Cardiac muscle cell (in vitro differentiated cells and primary cell): ENCODE measurements at regions not wholly inside any gene's neighbourhood (a gene's known extent, or its start where the extent isn't known, plus 50 kb on each side); places are given as distances from the start of the nearest gene placed in this dataset.
"Not testable (repeated sequence)": the region's sequence is repeated elsewhere in the genome, so short reads cannot be mapped to it uniquely, and the experiment has no call there.

Source experiments
- DNase-seq, 2 donors: peaks; one replicate each; pipeline versions ENCODE4 v3.0.0 to v3.0.0-alpha.2; 2010 to 2017; ENCODE audit warnings: low read depth in 1 of 2, low spot score in 1 of 2
- H3K27ac ChIP-seq: fragments of 200-600 bp; sonication (generic); 2 replicates; pipeline ENCODE4 v1.5.1; 2016
- H3K27me3 ChIP-seq: fragments of 200-600 bp; sonication (generic); 2 replicates; pipeline ENCODE4 v1.6.0; 2016; ENCODE audit warnings: control low read depth
- H3K36me3 ChIP-seq: fragments of 200-600 bp; sonication (generic); 2 replicates; pipeline ENCODE4 v1.5.1; 2016; ENCODE audit warnings: control low read depth
- H3K4me1 ChIP-seq: fragments of 200-600 bp; sonication (generic); 2 replicates; pipeline ENCODE4 v1.8.1; 2017; ENCODE audit warnings: low read depth, mild to moderate bottlenecking, mixed run types
- H3K4me3 ChIP-seq: fragments of 200-600 bp; sonication (generic); 2 replicates; pipeline ENCODE4 v1.5.1; 2016; ENCODE audit warnings: mild to moderate bottlenecking
- H3K9me3 ChIP-seq: fragments of 200-600 bp; sonication (generic); 2 replicates; pipeline ENCODE4 v1.5.1; 2017; ENCODE audit warnings: low read depth, mild to moderate bottlenecking, control low read depth
- TF ChIP-seq, protein P1 (sequence below): IDR thresholded peaks from 2 replicates; pipeline ENCODE4 v1.5.1; 2012; ENCODE audit warnings: low read depth, mild to moderate bottlenecking, low read length

DNA sequence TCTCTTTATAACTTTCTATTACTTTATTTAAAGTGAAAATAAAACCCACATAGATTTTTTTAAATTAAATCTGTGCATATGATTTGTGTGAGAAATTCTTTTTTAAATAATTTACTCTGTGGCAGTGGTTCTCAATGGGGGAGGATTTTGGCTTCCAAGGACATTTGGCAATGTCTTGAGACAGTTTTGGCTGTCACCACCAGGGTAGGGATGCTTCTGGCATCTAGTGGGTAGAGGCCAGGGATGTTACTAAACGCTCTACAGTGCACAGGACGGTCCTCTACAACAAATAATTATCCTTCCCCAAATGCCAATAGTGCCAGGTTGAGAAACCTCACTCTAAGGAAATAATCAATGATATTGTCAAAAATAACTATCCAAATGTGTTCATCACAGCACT lies 177.9 kb upstream of the CCNG1 start:
- H3K4me1 ChIP-seq, result no peaks in the 10 kb centered on the region
- no peaks in the 10 kb centered on the region for H3K9me3 ChIP-seq
- H3K27ac ChIP-seq, result no peak overlapping the region
- no peak overlapping the region for H3K4me3 ChIP-seq
- no peaks in the 10 kb centered on the region for H3K36me3 ChIP-seq
- TF ChIP-seq, protein P1, sequence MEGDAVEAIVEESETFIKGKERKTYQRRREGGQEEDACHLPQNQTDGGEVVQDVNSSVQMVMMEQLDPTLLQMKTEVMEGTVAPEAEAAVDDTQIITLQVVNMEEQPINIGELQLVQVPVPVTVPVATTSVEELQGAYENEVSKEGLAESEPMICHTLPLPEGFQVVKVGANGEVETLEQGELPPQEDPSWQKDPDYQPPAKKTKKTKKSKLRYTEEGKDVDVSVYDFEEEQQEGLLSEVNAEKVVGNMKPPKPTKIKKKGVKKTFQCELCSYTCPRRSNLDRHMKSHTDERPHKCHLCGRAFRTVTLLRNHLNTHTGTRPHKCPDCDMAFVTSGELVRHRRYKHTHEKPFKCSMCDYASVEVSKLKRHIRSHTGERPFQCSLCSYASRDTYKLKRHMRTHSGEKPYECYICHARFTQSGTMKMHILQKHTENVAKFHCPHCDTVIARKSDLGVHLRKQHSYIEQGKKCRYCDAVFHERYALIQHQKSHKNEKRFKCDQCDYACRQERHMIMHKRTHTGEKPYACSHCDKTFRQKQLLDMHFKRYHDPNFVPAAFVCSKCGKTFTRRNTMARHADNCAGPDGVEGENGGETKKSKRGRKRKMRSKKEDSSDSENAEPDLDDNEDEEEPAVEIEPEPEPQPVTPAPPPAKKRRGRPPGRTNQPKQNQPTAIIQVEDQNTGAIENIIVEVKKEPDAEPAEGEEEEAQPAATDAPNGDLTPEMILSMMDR, result no peak
- no peak for DNase-seq
- no peaks in the 10 kb centered on the region for H3K27me3 ChIP-seq

DNA sequence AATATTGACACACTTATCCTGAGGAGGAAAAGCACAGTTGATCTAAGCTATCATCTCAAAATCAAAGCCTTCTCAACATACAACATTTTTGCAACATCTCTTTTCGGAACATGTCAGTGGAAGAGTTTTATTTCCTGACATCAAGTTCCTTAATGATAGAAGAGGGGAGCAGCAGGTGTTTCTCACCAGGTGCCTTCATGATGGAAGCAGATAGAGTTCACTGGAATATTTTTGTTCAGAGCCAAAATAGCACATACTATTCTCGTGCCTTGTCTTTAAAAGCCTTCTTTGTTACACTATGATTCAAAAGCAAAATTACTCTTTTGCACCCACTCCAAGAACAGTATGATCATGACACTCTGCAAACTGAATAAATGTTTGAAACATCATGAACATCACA lies 176.9 kb upstream of the CCNG1 start:
- TF ChIP-seq, protein P1, result no peak
- Histone ChIP-seq H3K36me3 (no peaks in the 10 kb centered on the region), H3K27me3 (no peaks in the 10 kb centered on the region), H3K27ac (no peak overlapping the region), H3K4me1 (no peaks in the 10 kb centered on the region), H3K9me3 (no peaks in the 10 kb centered on the region), H3K4me3 (no peak overlapping the region)
- DNase-seq, result no peak

DNA sequence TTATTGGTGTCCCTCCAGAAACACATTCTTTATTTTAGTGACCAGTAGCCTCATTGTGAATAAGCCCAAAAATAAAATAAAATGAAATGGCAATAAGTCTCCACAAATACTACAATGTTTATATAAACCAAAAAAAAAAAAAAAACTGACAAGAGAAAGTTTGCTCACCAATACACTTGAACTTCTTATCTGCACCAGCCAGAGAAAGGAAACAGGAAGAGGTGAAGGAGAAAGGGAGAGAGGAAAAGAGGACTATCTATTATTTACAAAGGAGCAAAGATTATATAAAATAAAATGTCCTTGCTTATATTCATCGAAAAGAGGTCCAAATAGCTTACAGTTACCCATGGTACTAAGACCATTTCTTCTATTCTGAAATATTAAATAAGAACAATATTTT lies 176.4 kb upstream of the CCNG1 start:
- H3K27me3 ChIP-seq, result no peaks in the 10 kb centered on the region
- no peak for DNase-seq
- TF ChIP-seq, protein P1, result no peak

GRCh38 chr5:163261647-163262269 lies 175.6 kb upstream of the CCNG1 start:
- Histone ChIP-seq H3K27me3 (no peaks in the 10 kb centered on the region), H3K4me1 (no peaks in the 10 kb centered on the region), H3K4me3 (no peak overlapping the region), H3K9me3 (no peaks in the 10 kb centered on the region), H3K27ac (no peak overlapping the region), H3K36me3 (no peaks in the 10 kb centered on the region)
- DNase-seq, result no peak
- TF ChIP-seq, protein P1, result no peak

More for the DNA sequence above, 176.4 kb upstream of the CCNG1 start:
- H3K27ac ChIP-seq, result no peak overlapping the region
- H3K9me3 ChIP-seq, result no peaks in the 10 kb centered on the region
- H3K36me3 ChIP-seq, result no peaks in the 10 kb centered on the region
- H3K4me1 ChIP-seq, result no peaks in the 10 kb centered on the region
- H3K4me3 ChIP-seq, result no peak overlapping the region

- H3K4me1 ChIP-seq, H3K27ac ChIP-seq, H3K36me3 ChIP-seq, H3K27me3 ChIP-seq, DNase-seq, H3K9me3 ChIP-seq, H3K4me3 ChIP-seq: not testable (repeated sequence)
Measured at GRCh38 chr5:163266249-163266648, 171.1 kb upstream of the CCNG1 start.

DNA sequence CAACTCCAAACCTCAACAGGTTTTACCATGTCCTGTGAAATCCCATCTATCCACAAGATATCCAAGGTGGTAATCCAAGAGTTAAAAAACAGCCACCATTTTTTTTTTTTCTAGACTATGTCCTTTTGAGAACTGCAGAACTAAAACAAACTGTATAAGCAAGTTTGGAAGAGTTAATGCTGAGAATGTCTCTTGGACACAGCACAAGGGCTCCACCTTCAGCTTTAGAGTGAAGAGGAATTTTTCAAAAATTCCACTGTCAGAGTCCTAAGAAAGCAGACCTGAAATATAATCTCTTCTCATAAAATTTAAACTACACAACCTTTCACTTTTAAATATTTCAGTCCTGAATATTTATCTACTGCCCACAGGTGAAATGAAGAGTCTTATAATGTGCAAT lies 167.8 kb upstream of the CCNG1 start:
- Histone ChIP-seq H3K36me3 (no peaks in the 10 kb centered on the region), H3K9me3 (no peaks in the 10 kb centered on the region), H3K4me3 (no peak overlapping the region), H3K27me3 (no peaks in the 10 kb centered on the region), H3K27ac (no peak overlapping the region), H3K4me1 (no peaks in the 10 kb centered on the region)
- peak in 1 of 2 donors; percentile 48 for DNase-seq
- TF ChIP-seq, protein P1, result no peak
